ENCODE measurements at regions not wholly inside any gene's neighbourhood (a gene's known extent, or its start where the extent isn't known, plus 50 kb on each side); places are given as distances from the start of the nearest gene placed in this dataset.

GRCh38 chr13:99864627-99864990 is 107.0 kb downstream of the ZIC5 start:
- H3K4me3 ChIP-seq (ENCODE audit: control insufficient read depth, low read depth, low read length), result no peak overlapping the region
- TF ChIP-seq CTCF (IDR thresholded peaks at IDR 0.05; ENCODE audit: control insufficient read depth, insufficient read depth, low read depth, low read length, missing control alignments), result no peak
- no peak for DNase-seq (ENCODE audit: low read depth)

- no peak for DNase-seq (ENCODE audit: low read depth)
- TF ChIP-seq CTCF (IDR thresholded peaks at IDR 0.05; ENCODE audit: control insufficient read depth, insufficient read depth, low read depth, low read length, missing control alignments), result no peak
Measured at GRCh38 chr13:99863789-99864626, 107.6 kb downstream of the ZIC5 start.

GRCh38 chr13:99862244-99862643 is 109.3 kb downstream of the ZIC5 start:
- H3K4me3 ChIP-seq (ENCODE audit: control insufficient read depth, low read depth, low read length), result no peak overlapping the region
- no peak for TF ChIP-seq CTCF (IDR thresholded peaks at IDR 0.05; ENCODE audit: control insufficient read depth, insufficient read depth, low read depth, low read length, missing control alignments)
- no peak for DNase-seq (ENCODE audit: low read depth)

More at GRCh38 chr13:99863789-99864626, 107.6 kb downstream of the ZIC5 start:
- H3K4me3 ChIP-seq (ENCODE audit: control insufficient read depth, low read depth, low read length), result no peak overlapping the region

GRCh38 chr13:99861771-99862170 is 109.8 kb downstream of the ZIC5 start:
- no peak for DNase-seq (ENCODE audit: low read depth)
- no peak overlapping the region for H3K4me3 ChIP-seq (ENCODE audit: control insufficient read depth, low read depth, low read length)
- TF ChIP-seq CTCF (IDR thresholded peaks at IDR 0.05; ENCODE audit: control insufficient read depth, insufficient read depth, low read depth, low read length, missing control alignments), result no peak

- no peak for DNase-seq (ENCODE audit: low read depth)
- TF ChIP-seq CTCF (IDR thresholded peaks at IDR 0.05; ENCODE audit: control insufficient read depth, insufficient read depth, low read depth, low read length, missing control alignments), result no peak
- H3K4me3 ChIP-seq (ENCODE audit: control insufficient read depth, low read depth, low read length), result no peak overlapping the region
Measured at GRCh38 chr13:99860745-99861144, 110.8 kb downstream of the ZIC5 start.

- no peak for TF ChIP-seq CTCF (IDR thresholded peaks at IDR 0.05; ENCODE audit: control insufficient read depth, insufficient read depth, low read depth, low read length, missing control alignments)
- DNase-seq (ENCODE audit: low read depth), result no peak
- no peak overlapping the region for H3K4me3 ChIP-seq (ENCODE audit: control insufficient read depth, low read depth, low read length)
Measured at GRCh38 chr13:99859178-99860177, 112.1 kb downstream of the ZIC5 start.
